ENCODE measurements at regions not wholly inside any gene's neighbourhood (a gene's known extent, or its start where the extent isn't known, plus 50 kb on each side); places are given as distances from the start of the nearest gene placed in this dataset.

- no peak for DNase-seq
- Histone ChIP-seq H3K4me3 (no peak overlapping the region), H3K27me3 (no peaks in the 10 kb centered on the region), H3K9me3 (peaks cover 0 to 10% (median 0%) of the 10 kb centered on the region in 12 donors), H3K27ac (no peak overlapping the region), H3K36me3 (no peaks in the 10 kb centered on the region), H3K4me1 (no peaks in the 10 kb centered on the region)
- no peak for ATAC-seq
- TF ChIP-seq POLR2A (IDR thresholded peaks at IDR 0.05): no peak
- TF ChIP-seq CTCF (IDR thresholded peaks at IDR 0.05): no peak
- intact Hi-C loops (cut with DNase I): no loop called here
Measured at GRCh38 chr4:85358831-85359230, 116.1 kb upstream of the ARHGAP24 start.

- DNase-seq: no peak
- TF ChIP-seq POLR2A (IDR thresholded peaks at IDR 0.05): no peak
- no peak for TF ChIP-seq CTCF (IDR thresholded peaks at IDR 0.05)
- intact Hi-C loops (cut with DNase I): loop anchor here in 5 of 10 donors (10.0 kb wide), 4 partner anchors 48 to 382 kb away; no protein-coding TSS in a partner anchor
- peaks cover 0 to 4% (median 0%) of the 10 kb centered on the region in 12 donors for H3K4me1 ChIP-seq
- H3K27me3 ChIP-seq: no peaks in the 10 kb centered on the region
- no peaks in the 10 kb centered on the region for H3K36me3 ChIP-seq
- H3K4me3 ChIP-seq: no peak overlapping the region
- peaks cover 0 to 10% (median 0%) of the 10 kb centered on the region in 12 donors for H3K9me3 ChIP-seq
- ATAC-seq: no peak
- no peak overlapping the region for H3K27ac ChIP-seq
- WGBS, 4 donors: 82 to 97% (median 94%) methylated on average over 2 of the region's 2 CpGs
Measured at GRCh38 chr4:85362550-85362949, 112.4 kb upstream of the ARHGAP24 start.

GRCh38 chr4:85367815-85368214 is 107.1 kb upstream of the ARHGAP24 start:
- peak overlapping the region in 2 of 12 donors; percentile 5 to 20 for H3K27ac ChIP-seq
- no peaks in the 10 kb centered on the region for H3K36me3 ChIP-seq
- 57 to 70% (median 66%) methylated on average over 2 of the region's 2 CpGs for WGBS, 4 donors
- intact Hi-C loops (cut with DNase I): loop anchor here in 6 of 10 donors (5.0 to 10.0 kb wide), 5 partner anchors 53 to 377 kb away; no protein-coding TSS in a partner anchor
- no peaks in the 10 kb centered on the region for H3K27me3 ChIP-seq
- DNase-seq (no peak), ATAC-seq (no peak)
- H3K4me3 ChIP-seq: no peak overlapping the region
- peaks cover 0 to 18% (median 6%) of the 10 kb centered on the region in 12 donors for H3K4me1 ChIP-seq
- no peaks in the 10 kb centered on the region for H3K9me3 ChIP-seq
- TF ChIP-seq CTCF (IDR thresholded peaks at IDR 0.05) (no peak), POLR2A (IDR thresholded peaks at IDR 0.05) (no peak)

GRCh38 chr4:85368240-85368639 is 106.7 kb upstream of the ARHGAP24 start:
- TF ChIP-seq POLR2A (IDR thresholded peaks at IDR 0.05) (no peak), CTCF (IDR thresholded peaks at IDR 0.05) (no peak)

More at GRCh38 chr4:85368240-85368639, 106.7 kb upstream of the ARHGAP24 start:
- no peaks in the 10 kb centered on the region for H3K27me3 ChIP-seq
- WGBS, 4 donors: 69 to 80% (median 78%) methylated on average over 3 of the region's 3 CpGs
- DNase-seq (no peak), ATAC-seq (no peak)
- H3K27ac ChIP-seq: peak overlapping the region in 1 of 12 donors; percentile 20
- intact Hi-C loops (cut with DNase I): loop anchor here in 6 of 10 donors (5.0 to 10.0 kb wide), 5 partner anchors 53 to 377 kb away; no protein-coding TSS in a partner anchor
- H3K36me3 ChIP-seq: no peaks in the 10 kb centered on the region
- no peak overlapping the region for H3K4me3 ChIP-seq
- no peaks in the 10 kb centered on the region for H3K9me3 ChIP-seq
- peaks cover 0 to 18% (median 6%) of the 10 kb centered on the region in 12 donors for H3K4me1 ChIP-seq
